Transverse colon (tissue), 4 donors: ENCODE measurements at regions not wholly inside any gene's neighbourhood (a gene's known extent, or its start where the extent isn't known, plus 50 kb on each side); places are given as distances from the start of the nearest gene placed in this dataset.

Source experiments
- CTCF ChIP-seq, 5 experiments: fragments of 200-600 bp in 3 of 5; fragments of 450-650 bp in 2 of 5; sonication (generic) in 3 of 5; IDR thresholded peaks; 1 replicate in 2 of 5; 2 replicates in 3 of 5; pipeline ENCODE4 v1.5.1; 2016 to 2017; ENCODE audit warnings: antibody characterized with exemption in 5 of 5, inconsistent platforms in 3 of 5, mild to moderate bottlenecking in 2 of 5, moderate library complexity in 1 of 5
- EP300 ChIP-seq: sonication (generic); formaldehyde crosslinking; IDR thresholded peaks from one replicate; pipeline ENCODE4 v1.6.1; 2017; ENCODE audit warnings: antibody characterized with exemption, low read depth
- POLR2A ChIP-seq: fragments of 450-650 bp; IDR thresholded peaks from one replicate; pipeline ENCODE4 v1.6.1; 2016; ENCODE audit warnings: antibody characterized with exemption, mild to moderate bottlenecking, moderate library complexity
- POLR2AphosphoS5 ChIP-seq, 3 donors: sonication (generic); formaldehyde crosslinking; IDR thresholded peaks; one replicate each; pipeline ENCODE4 v1.6.1; 2016; ENCODE audit warnings: antibody characterized with exemption in 3 of 3

- TF ChIP-seq CTCF (IDR thresholded peaks at IDR 0.05) (no peak), POLR2A (no peak), POLR2AphosphoS5 (IDR thresholded peaks at IDR 0.05) (no peak), EP300 (no peak)
Measured at GRCh38 chr12:14135996-14136395, 154.6 kb upstream of the GRIN2B start.
